22Rv1 (cell line): ENCODE measurements at regions not wholly inside any gene's neighbourhood (a gene's known extent, or its start where the extent isn't known, plus 50 kb on each side); places are given as distances from the start of the nearest gene placed in this dataset.

Experiments
- H3K27ac ChIP-seq: fragments of 450-650 bp; 2 replicates; pipeline ENCODE4 v1.5.1; 2017
- CTCF ChIP-seq: fragments of 450-650 bp; IDR thresholded peaks from 2 replicates; pipeline ENCODE4 v1.5.1; 2017; ENCODE audit warnings: mild to moderate bottlenecking
- ZFX ChIP-seq: fragments of 450-650 bp; IDR thresholded peaks from 2 replicates; pipeline ENCODE4 v1.6.1; 2017; ENCODE audit warnings: antibody characterized with exemption, borderline replicate concordance

GRCh38 chr11:134802598-134802997, 390.6 kb upstream of the B3GAT1 start:
- TF ChIP-seq CTCF: no peak
- no peak for TF ChIP-seq ZFX
- H3K27ac ChIP-seq: no peak overlapping the region

- no peak for TF ChIP-seq ZFX
- no peak for TF ChIP-seq CTCF
- no peak overlapping the region for H3K27ac ChIP-seq
Measured at GRCh38 chr11:134802116-134802515, 390.1 kb upstream of the B3GAT1 start.

- H3K27ac ChIP-seq: no peak overlapping the region
- TF ChIP-seq ZFX (no peak), CTCF (no peak)
Measured at GRCh38 chr11:134801570-134801969, 389.5 kb upstream of the B3GAT1 start.

- no peak overlapping the region for H3K27ac ChIP-seq
- no peak for TF ChIP-seq CTCF
- TF ChIP-seq ZFX: no peak
Measured at GRCh38 chr11:134800826-134801225, 388.8 kb upstream of the B3GAT1 start.

GRCh38 chr11:134800130-134800529, 388.1 kb upstream of the B3GAT1 start:
- H3K27ac ChIP-seq: no peak overlapping the region

GRCh38 chr11:134799386-134799785, 387.3 kb upstream of the B3GAT1 start:
- TF ChIP-seq ZFX: no peak
- no peak for TF ChIP-seq CTCF
- no peak overlapping the region for H3K27ac ChIP-seq

More at GRCh38 chr11:134800130-134800529, 388.1 kb upstream of the B3GAT1 start:
- TF ChIP-seq ZFX: no peak
- no peak for TF ChIP-seq CTCF

GRCh38 chr11:134797411-134798089, 385.5 kb upstream of the B3GAT1 start:
- TF ChIP-seq CTCF (no peak), ZFX (no peak)
- no peak overlapping the region for H3K27ac ChIP-seq
